Calu3 (cell line): ENCODE measurements at regions not wholly inside any gene's neighbourhood (a gene's known extent, or its start where the extent isn't known, plus 50 kb on each side); places are given as distances from the start of the nearest gene placed in this dataset.

ENCODE experiments used
- BruUV-seq: library from RNA; stranded (reverse); fragments of 400-500 nt; replicated peaks from 2 replicates; lab custom pipeline; 2021; lab: Mats Ljungman, UMichigan
- CTCF ChIA-PET: fragments of 300-600 bp; sonication (Branson Sonifier 250); formaldehyde crosslinking; loops from one replicate; lab custom pipeline; 2022; ENCODE audit warnings: antibody characterized with exemption; lab: Charles Lee
- DNase-seq: peaks from one replicate; pipeline ENCODE4 v3.0.0; 2022
- H3K27ac Mint-ChIP-seq: one replicate; pipeline ENCODE4 v1.8.0; 2022; ENCODE audit warnings: mixed read lengths; ENCODE audit not compliant: unreplicated experiment
- H3K27me3 Mint-ChIP-seq: one replicate; pipeline ENCODE4 v1.8.0; 2022; ENCODE audit warnings: mixed read lengths; ENCODE audit not compliant: unreplicated experiment
- H3K36me3 Mint-ChIP-seq: one replicate; pipeline ENCODE4 v1.8.0; 2022; ENCODE audit warnings: mild to moderate bottlenecking, moderate library complexity, mixed read lengths; ENCODE audit not compliant: insufficient read depth, unreplicated experiment
- H3K4me1 Mint-ChIP-seq: one replicate; pipeline ENCODE4 v1.8.0; 2022; ENCODE audit warnings: mild to moderate bottlenecking, low read depth, mixed read lengths; ENCODE audit not compliant: unreplicated experiment
- H3K4me3 Mint-ChIP-seq: one replicate; pipeline ENCODE4 v1.8.0; 2022; ENCODE audit warnings: mild to moderate bottlenecking, low read depth, moderate library complexity, mixed read lengths; ENCODE audit not compliant: unreplicated experiment
- H3K9me3 Mint-ChIP-seq: one replicate; pipeline ENCODE4 v1.8.0; 2022; ENCODE audit warnings: low read depth, mixed read lengths; ENCODE audit not compliant: unreplicated experiment
- intact Hi-C: fragments of 100-400 bp; cut with micrococcal nuclease; formaldehyde crosslinking; loops from one replicate; pipeline ENCODE4 v1.10.0; 2022; ENCODE audit not compliant: unreplicated experiment
- TF ChIP-seq, protein P1 (sequence below): fragments of 200-600 bp; IDR thresholded peaks from one replicate; pipeline ENCODE4 v1.8.0; 2022; ENCODE audit warnings: antibody characterized with exemption; ENCODE audit not compliant: unreplicated experiment

DNA sequence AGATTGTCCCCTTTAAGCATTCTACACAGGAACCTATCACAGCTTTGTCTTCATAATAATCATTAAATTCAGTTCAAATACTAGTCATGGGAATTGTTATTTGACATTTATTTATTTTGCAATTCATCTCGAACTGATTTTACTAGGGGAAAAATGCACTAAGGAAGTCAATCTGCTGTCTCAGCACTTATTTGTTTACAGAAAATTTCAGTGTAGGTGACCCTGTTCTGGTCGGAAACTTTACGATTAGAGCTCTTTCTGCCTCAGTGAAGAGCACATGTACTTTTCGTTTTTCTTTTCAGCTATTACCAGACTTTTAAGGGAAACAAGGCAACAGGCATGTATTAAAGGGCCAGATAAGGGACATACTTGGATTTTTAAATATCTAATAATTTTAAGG, 1405.7 kb upstream of the ZEB2 start:
- Mint-ChIP-seq H3K4me1 (no peaks in the 10 kb centered on the region), H3K36me3 (no peaks in the 10 kb centered on the region), H3K4me3 (no peak overlapping the region), H3K27me3 (no peaks in the 10 kb centered on the region), H3K27ac (no peak overlapping the region), H3K9me3 (no peaks in the 10 kb centered on the region)
- CTCF ChIA-PET: no interaction called here
- no peak for DNase-seq
- TF ChIP-seq, protein P1, sequence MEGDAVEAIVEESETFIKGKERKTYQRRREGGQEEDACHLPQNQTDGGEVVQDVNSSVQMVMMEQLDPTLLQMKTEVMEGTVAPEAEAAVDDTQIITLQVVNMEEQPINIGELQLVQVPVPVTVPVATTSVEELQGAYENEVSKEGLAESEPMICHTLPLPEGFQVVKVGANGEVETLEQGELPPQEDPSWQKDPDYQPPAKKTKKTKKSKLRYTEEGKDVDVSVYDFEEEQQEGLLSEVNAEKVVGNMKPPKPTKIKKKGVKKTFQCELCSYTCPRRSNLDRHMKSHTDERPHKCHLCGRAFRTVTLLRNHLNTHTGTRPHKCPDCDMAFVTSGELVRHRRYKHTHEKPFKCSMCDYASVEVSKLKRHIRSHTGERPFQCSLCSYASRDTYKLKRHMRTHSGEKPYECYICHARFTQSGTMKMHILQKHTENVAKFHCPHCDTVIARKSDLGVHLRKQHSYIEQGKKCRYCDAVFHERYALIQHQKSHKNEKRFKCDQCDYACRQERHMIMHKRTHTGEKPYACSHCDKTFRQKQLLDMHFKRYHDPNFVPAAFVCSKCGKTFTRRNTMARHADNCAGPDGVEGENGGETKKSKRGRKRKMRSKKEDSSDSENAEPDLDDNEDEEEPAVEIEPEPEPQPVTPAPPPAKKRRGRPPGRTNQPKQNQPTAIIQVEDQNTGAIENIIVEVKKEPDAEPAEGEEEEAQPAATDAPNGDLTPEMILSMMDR: no peak
- intact Hi-C loops: no loop called here
- BruUV-seq: no TSS peak

DNA sequence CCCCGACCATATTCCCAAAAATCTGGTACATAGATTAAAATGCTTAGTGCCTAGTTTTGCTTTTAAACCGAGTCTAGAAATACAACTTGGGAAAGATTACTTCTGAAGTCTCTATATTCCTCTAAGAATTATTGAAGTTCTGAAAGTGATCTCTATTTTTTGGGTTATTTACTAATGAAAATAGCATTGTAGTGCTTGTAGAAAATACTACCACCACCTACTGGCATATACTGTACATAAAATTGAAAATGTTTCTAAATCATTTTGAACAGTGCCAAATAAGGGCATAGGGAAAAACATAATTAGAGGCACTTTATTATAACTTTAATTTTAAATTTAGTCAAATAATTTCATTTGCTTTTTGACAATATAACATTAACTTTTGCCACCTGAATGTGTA, 1399.6 kb upstream of the ZEB2 start:
- no peak for DNase-seq
- H3K4me1 Mint-ChIP-seq: peaks cover 10% of the 10 kb centered on the region
- H3K27me3 Mint-ChIP-seq: no peaks in the 10 kb centered on the region
- CTCF ChIA-PET: no interaction called here
- no TSS peak for BruUV-seq
- H3K27ac Mint-ChIP-seq: no peak overlapping the region
- no peak overlapping the region for H3K4me3 Mint-ChIP-seq
- no peaks in the 10 kb centered on the region for H3K36me3 Mint-ChIP-seq
- H3K9me3 Mint-ChIP-seq: peaks cover 2% of the 10 kb centered on the region
- intact Hi-C loops: no loop called here
- TF ChIP-seq, protein P1: peak; percentile 21

DNA sequence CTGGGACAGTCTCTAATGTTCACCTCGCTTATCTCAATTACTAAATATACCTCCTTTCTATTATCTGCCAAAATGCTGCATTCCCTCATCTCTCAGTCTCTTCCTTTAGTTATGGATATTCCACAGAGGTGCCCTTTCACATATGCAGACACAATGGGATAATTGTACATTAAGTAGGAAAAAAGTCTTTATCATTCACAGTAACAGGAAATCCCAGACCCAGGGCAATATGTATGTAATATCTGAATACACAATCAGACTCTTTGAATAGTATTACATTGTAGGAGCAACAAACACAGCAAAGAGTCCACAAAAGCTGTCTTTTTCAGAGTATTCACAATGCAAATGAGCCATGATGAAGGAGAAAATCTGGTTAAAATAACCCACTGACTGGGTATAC, 1399.0 kb upstream of the ZEB2 start:
- Mint-ChIP-seq H3K27me3 (no peaks in the 10 kb centered on the region), H3K27ac (peak overlapping the region; percentile 26), H3K36me3 (no peaks in the 10 kb centered on the region), H3K4me3 (no peak overlapping the region), H3K4me1 (peaks cover 10% of the 10 kb centered on the region), H3K9me3 (peaks cover 2% of the 10 kb centered on the region)
- no peak for DNase-seq
- TF ChIP-seq, protein P1: no peak
- CTCF ChIA-PET: interaction anchor here (0.8 to 0.9 kb wide), 2 partner anchors 10 to 166 kb away, joined by 3 read pairs; no protein-coding TSS in a partner anchor
- no TSS peak for BruUV-seq
- intact Hi-C loops: no loop called here

DNA sequence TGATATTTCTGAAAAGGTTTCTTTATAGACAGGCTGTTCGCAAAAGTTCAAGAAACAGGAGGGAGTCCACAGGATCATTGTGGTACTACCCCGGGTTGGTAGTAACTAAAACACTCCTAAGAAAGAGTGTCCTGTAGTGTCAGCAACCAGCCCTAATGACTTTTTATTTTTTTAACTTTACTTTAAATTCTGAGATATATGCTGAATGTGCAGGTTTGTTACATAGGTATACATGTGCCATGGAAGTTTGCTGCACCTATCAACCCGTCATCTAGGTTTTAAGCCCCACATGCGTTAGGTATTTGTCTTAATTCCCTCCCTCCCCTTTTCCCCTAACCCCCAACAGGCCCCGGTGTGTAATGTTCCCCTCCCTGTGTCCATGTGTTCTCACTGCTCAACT, 1396.9 kb upstream of the ZEB2 start:
- CTCF ChIA-PET: no interaction called here
- intact Hi-C loops: no loop called here
- no peak for DNase-seq
- BruUV-seq: no TSS peak
- Mint-ChIP-seq H3K9me3 (peaks cover 2% of the 10 kb centered on the region), H3K4me1 (peaks cover 10% of the 10 kb centered on the region), H3K27ac (no peak overlapping the region), H3K4me3 (no peak overlapping the region), H3K27me3 (no peaks in the 10 kb centered on the region), H3K36me3 (no peaks in the 10 kb centered on the region)
- TF ChIP-seq, protein P1: no peak
